Stimulated activated CD8-positive, alpha-beta memory T cell treated with anti-CD3 and anti-CD28 coated beads, Interleukin-7, amount 100 ng/mL, for 48 hours (primary cell): ENCODE measurements at regions not wholly inside any gene's neighbourhood (a gene's known extent, or its start where the extent isn't known, plus 50 kb on each side); places are given as distances from the start of the nearest gene placed in this dataset.
"Not testable (repeated sequence)": the region's sequence is repeated elsewhere in the genome, so short reads cannot be mapped to it uniquely, and the experiment has no call there.

ENCODE experiments used
- DNase-seq, 2 donors: peaks; one replicate each; pipeline ENCODE4 v3.0.0-alpha.2; 2020; ENCODE audit warnings: low read depth in 1 of 2; ENCODE audit errors: extremely low read depth in 1 of 2

- no peak for DNase-seq
Observed at GRCh38 chr2:236998758-236999157, 86.9 kb upstream of the COPS8 start.

DNA sequence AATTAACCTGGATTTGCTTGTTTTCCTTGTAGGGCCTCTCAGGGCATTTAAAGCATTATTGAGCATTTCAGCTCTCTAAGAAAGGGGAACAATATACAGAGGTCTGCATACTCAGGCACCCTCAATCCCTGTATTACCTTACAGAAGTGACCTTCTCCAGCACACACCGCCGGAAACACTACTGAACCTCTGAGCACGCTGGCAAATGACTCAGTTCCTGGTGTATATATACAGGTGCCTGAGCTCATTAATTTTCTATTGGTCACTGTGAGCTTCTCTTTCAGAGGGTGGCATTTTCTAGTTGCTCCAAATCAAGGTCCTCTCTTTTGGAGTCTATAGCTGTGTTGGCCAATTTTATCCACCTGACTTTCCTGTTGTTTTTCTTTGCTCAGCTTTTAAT, 85.2 kb upstream of the COPS8 start:
- no peak for DNase-seq

GRCh38 chr2:237005341-237005740, 80.3 kb upstream of the COPS8 start:
- not testable (repeated sequence) for DNase-seq

DNA sequence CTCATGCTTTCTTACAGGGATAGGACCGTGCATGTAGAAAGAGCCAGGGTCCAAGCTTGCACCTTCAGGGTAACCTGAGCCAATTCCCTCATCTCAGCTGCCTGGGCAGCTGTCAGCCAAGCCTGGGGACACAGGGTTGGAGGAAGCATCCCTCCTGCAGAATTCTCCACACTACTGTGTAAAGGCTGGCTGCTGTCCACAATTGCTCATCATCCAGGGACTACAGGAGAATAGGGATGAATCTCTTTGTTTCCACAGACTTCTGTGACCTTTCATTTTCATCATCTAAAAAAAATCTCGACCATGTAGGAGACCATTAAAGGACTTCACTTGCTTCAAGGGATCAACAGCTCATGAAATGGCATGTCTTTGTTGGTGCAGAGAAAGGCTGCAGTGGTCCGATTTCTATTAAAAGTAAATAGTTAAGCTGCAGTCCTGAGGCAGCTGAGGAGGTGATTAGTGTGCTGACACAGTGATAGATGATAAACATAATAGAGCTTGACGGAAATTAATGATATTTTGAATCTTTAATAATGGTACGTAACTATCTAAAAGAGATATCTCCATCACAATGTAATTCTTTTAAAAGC, 74.4 kb upstream of the COPS8 start:
- no peak for DNase-seq

DNA sequence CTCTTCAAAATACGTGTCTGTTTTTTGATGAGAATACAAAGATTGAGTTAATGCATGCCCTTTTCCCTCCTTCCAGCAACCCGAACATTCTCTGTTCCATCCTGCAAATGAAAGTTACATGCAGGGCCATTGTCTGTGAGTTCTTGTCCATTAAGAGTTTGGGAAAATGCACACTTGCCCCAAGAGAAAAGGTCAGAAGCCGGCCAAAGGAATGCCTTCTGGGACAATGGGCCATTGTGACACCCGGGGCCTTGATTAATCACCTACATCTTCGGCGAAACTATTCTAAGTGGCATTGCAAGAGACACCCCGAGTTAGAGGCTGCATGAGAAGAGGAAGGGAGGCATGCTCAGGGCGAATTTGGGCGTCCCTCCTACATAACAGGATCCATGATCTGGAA, 73.7 kb upstream of the COPS8 start:
- DNase-seq, result no peak

DNA sequence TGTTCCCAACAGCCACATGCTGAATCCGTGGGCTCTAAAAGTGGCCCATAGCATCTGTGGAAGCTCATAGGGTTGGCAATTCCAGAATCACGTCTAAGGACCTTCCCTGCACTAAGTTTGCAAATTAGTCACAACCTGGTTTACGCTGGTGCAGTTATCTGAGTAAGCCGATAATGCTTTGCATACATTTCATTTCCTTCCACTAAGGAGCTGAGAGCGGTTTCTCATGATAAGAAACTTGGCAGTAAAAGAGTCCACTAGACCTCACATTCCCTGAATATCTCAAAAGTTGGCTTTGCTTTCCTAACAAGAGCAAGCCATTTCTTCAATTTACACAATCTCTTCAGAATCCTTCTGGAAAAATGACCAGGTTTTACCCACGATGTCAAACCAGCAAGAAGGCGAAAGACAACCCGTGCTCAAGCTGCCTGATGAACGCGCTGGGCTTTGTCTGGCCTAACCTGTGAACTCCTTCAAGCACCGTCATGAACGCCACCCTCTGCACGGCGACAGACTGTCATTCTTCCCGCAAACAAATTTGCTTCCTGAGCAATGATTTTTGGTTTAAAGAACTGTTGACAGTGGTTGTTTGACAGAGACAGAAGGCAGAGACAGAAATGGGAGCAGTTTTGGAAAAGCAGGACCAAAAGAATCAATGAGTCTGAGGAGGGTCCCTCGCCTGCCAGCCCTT, 73.0 kb upstream of the COPS8 start:
- no peak for DNase-seq

DNA sequence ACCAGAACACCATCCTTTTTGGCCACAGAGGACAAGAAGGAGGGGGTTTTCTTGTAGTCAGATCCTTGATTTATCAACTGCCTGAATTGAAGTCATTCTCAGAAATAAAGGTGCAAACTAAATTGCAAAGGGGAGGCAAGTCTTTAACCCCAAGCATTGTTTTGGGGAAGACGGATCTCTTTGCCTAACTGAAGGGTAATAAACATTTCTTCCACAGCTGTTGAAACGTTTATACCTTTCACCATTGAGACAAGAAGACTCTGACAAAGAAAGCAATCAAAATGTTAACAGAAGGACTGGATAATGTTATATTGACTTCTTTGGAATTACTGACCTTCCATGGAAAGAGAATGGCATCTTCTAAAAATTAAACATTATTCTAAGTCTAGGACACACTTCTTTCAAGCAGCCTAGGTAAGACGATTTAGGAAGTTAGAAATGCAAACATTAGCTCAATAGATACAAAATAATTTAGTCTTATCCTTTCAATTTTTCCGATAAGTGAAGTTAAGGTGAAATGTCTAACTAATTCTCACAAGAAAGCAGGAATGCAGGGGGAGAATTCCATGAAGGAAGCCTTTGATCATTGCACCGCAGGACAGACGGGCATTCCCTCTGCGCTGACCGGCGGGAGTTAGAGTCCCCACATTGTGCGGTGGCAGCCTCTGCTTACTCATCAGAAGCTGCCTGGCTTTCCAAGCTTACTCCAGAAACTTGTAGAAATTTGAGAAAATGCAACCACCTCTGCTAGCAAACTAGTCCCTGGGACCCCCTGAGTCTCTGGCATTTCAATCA, 69.4 kb upstream of the COPS8 start:
- no peak for DNase-seq

GRCh38 chr2:237020090-237020489, 65.6 kb upstream of the COPS8 start:
- DNase-seq, result no peak

DNA sequence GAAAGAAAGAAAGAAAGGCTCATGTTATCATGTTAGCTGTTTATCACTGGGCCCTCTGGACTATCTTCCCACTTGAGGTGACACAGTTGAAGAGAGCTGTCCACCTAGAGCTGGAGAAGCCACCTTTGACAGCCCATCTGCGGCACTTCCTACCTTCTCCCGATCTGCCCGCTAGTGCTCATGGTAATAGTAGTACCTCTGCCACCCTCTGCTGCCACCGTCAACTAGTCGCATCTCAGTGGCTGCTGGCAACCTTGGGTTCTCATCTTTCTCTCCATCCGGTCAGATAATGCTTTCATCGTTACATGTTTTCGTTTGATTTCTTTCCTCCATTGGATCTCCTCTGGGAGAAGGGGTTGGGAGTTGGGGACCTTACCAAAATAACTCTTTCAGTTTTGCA, 63.2 kb upstream of the COPS8 start:
- no peak for DNase-seq

GRCh38 chr2:237024255-237024654, 61.4 kb upstream of the COPS8 start:
- DNase-seq, result no peak

GRCh38 chr2:237025090-237025865, 60.4 kb upstream of the COPS8 start:
- DNase-seq, result no peak

GRCh38 chr2:237026981-237027711, 58.5 kb upstream of the COPS8 start:
- DNase-seq, result peak in 1 of 2 donors; percentile 20

GRCh38 chr2:237027712-237028029, 58.0 kb upstream of the COPS8 start:
- DNase-seq, result no peak

- no peak for DNase-seq
Observed at GRCh38 chr2:237030382-237030781, 55.3 kb upstream of the COPS8 start.

DNA sequence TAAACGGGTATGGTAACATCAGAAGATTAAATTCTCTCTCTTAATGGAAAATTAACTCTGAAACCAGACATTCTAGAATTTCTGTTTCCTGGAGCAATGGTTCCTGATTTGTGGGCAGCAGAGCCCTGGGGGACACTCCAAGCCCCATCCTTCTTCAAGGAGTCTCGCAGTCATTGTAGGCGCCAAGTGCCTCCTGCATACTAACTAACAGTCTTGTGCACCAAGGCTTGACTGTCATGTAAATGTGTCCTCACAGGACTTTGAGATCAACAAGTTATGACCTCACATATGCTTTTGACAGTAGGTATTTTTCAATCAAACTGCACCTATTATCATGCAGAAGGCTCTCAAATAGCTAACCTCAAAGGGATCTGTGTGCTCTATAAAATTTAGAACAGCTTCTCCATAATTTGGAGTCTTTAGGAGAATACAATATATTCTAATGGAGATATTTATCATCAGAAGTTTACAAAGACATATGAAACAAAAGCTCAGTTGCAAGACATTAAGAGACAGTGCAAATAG, 52.1 kb upstream of the COPS8 start:
- DNase-seq, result no peak

DNA sequence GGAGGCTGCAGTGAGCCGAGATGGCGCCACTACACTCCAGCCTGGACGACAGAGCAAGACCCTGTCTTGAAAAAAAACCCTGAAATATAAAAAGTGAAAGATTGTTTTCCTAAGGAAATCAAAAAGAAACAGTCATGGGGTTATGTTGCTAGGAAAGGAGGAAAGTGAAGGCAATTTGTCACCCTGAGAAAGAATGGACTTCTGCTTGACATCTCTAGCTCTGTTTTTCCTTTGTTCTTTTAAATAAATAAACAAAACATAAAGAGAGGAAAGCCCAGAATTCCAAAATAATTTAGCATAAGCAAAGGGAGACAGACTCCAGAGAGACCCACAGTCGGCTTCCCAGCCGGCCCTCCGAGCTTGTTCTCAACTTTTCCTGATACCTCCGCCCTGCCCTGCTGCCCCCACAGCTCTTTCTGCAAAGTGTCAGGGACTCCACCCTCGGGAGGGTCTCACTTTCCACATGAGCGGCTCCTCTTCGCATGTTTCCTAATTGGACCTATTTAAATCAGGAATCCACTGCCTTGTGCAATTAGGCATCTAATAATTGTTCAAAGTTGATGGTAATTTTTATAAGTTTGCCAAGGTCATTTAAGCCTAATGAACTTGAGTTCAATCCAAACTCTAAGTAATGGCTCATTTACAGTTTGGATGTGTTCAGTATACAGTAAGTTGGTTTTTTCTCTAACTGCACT, 49.8 kb upstream of the COPS8 start:
- no peak for DNase-seq
